ENCODE measurements at regions not wholly inside any gene's neighbourhood (a gene's known extent, or its start where the extent isn't known, plus 50 kb on each side); places are given as distances from the start of the nearest gene placed in this dataset.

- no peak for DNase-seq (ENCODE audit: low spot score)
These were observed 70.9 kb upstream of the UFL1 start for GRCh38 chr6:96450770-96451130.

GRCh38 chr6:96458771-96459170 is 62.8 kb upstream of the UFL1 start:
- no peak for DNase-seq (ENCODE audit: low spot score)
- in situ Hi-C loops (cut with HindIII; ENCODE audit: low sequenced_read_pairs) = no loop called here

More at GRCh38 chr6:96450770-96451130, 70.9 kb upstream of the UFL1 start:
- in situ Hi-C loops (cut with HindIII; ENCODE audit: low sequenced_read_pairs) = no loop called here

- in situ Hi-C loops (cut with HindIII; ENCODE audit: low sequenced_read_pairs) = no loop called here
- peak; percentile 43 for DNase-seq (ENCODE audit: low spot score)
These were observed 61.4 kb upstream of the UFL1 start for GRCh38 chr6:96460052-96460700.

- in situ Hi-C loops (cut with HindIII; ENCODE audit: low sequenced_read_pairs) = no loop called here
These were observed 56.2 kb upstream of the UFL1 start for GRCh38 chr6:96465321-96465903.

GRCh38 chr6:96466147-96466863 is 55.3 kb upstream of the UFL1 start:
- in situ Hi-C loops (cut with HindIII; ENCODE audit: low sequenced_read_pairs) = no loop called here

More at GRCh38 chr6:96465321-96465903, 56.2 kb upstream of the UFL1 start:
- DNase-seq (ENCODE audit: low spot score) = no peak

GRCh38 chr6:96467814-96468213 is 53.8 kb upstream of the UFL1 start:
- in situ Hi-C loops (cut with HindIII; ENCODE audit: low sequenced_read_pairs) = no loop called here
- DNase-seq (ENCODE audit: low spot score) = no peak

More at GRCh38 chr6:96466147-96466863, 55.3 kb upstream of the UFL1 start:
- no peak for DNase-seq (ENCODE audit: low spot score)

- DNase-seq (ENCODE audit: low spot score) = no peak
- in situ Hi-C loops (cut with HindIII; ENCODE audit: low sequenced_read_pairs) = no loop called here
These were observed 53.3 kb upstream of the UFL1 start for GRCh38 chr6:96468281-96468680.

- in situ Hi-C loops (cut with HindIII; ENCODE audit: low sequenced_read_pairs) = no loop called here
- peak; percentile 49 for DNase-seq (ENCODE audit: low spot score)
These were observed 52.9 kb upstream of the UFL1 start for GRCh38 chr6:96468681-96469224.

GRCh38 chr6:96469312-96469711 is 52.3 kb upstream of the UFL1 start:
- in situ Hi-C loops (cut with HindIII; ENCODE audit: low sequenced_read_pairs) = no loop called here
- peak; percentile 13 for DNase-seq (ENCODE audit: low spot score)

GRCh38 chr6:96470296-96470695 is 51.3 kb upstream of the UFL1 start:
- in situ Hi-C loops (cut with HindIII; ENCODE audit: low sequenced_read_pairs) = no loop called here
- DNase-seq (ENCODE audit: low spot score) = no peak
